Cardiac muscle cell (in vitro differentiated cells and primary cell): ENCODE measurements at regions not wholly inside any gene's neighbourhood (a gene's known extent, or its start where the extent isn't known, plus 50 kb on each side); places are given as distances from the start of the nearest gene placed in this dataset.

Experiments
- DNase-seq, 2 donors: peaks; one replicate each; pipeline versions ENCODE4 v3.0.0 to v3.0.0-alpha.2; 2010 to 2017; ENCODE audit warnings: low read depth in 1 of 2, low spot score in 1 of 2
- H3K27ac ChIP-seq: fragments of 200-600 bp; sonication (generic); 2 replicates; pipeline ENCODE4 v1.5.1; 2016
- H3K27me3 ChIP-seq: fragments of 200-600 bp; sonication (generic); 2 replicates; pipeline ENCODE4 v1.6.0; 2016; ENCODE audit warnings: control low read depth
- H3K36me3 ChIP-seq: fragments of 200-600 bp; sonication (generic); 2 replicates; pipeline ENCODE4 v1.5.1; 2016; ENCODE audit warnings: control low read depth
- H3K4me1 ChIP-seq: fragments of 200-600 bp; sonication (generic); 2 replicates; pipeline ENCODE4 v1.8.1; 2017; ENCODE audit warnings: low read depth, mild to moderate bottlenecking, mixed run types
- H3K4me3 ChIP-seq: fragments of 200-600 bp; sonication (generic); 2 replicates; pipeline ENCODE4 v1.5.1; 2016; ENCODE audit warnings: mild to moderate bottlenecking
- H3K9me3 ChIP-seq: fragments of 200-600 bp; sonication (generic); 2 replicates; pipeline ENCODE4 v1.5.1; 2017; ENCODE audit warnings: low read depth, mild to moderate bottlenecking, control low read depth
- CTCF ChIP-seq: IDR thresholded peaks from 2 replicates; pipeline ENCODE4 v1.5.1; 2012; ENCODE audit warnings: low read depth, mild to moderate bottlenecking, low read length

GRCh38 chr9:80554856-80555255 lies 983.1 kb downstream of the TLE4 start:
- no peak for TF ChIP-seq CTCF
- DNase-seq: no peak
- no peaks in the 10 kb centered on the region for H3K4me1 ChIP-seq
- H3K36me3 ChIP-seq: no peaks in the 10 kb centered on the region
- H3K4me3 ChIP-seq: no peak overlapping the region
- H3K27me3 ChIP-seq: no peaks in the 10 kb centered on the region
- H3K9me3 ChIP-seq: no peaks in the 10 kb centered on the region
- no peak overlapping the region for H3K27ac ChIP-seq

- Histone ChIP-seq H3K36me3 (no peaks in the 10 kb centered on the region), H3K27me3 (no peaks in the 10 kb centered on the region), H3K4me1 (no peaks in the 10 kb centered on the region), H3K9me3 (no peaks in the 10 kb centered on the region), H3K4me3 (no peak overlapping the region), H3K27ac (no peak overlapping the region)
- DNase-seq: no peak
- no peak for TF ChIP-seq CTCF
Observed at GRCh38 chr9:80554301-80554700, 982.5 kb downstream of the TLE4 start.

GRCh38 chr9:80552931-80553330 lies 981.2 kb downstream of the TLE4 start:
- Histone ChIP-seq H3K27ac (no peak overlapping the region), H3K4me1 (no peaks in the 10 kb centered on the region), H3K27me3 (no peaks in the 10 kb centered on the region), H3K9me3 (no peaks in the 10 kb centered on the region), H3K36me3 (no peaks in the 10 kb centered on the region), H3K4me3 (no peak overlapping the region)
- DNase-seq: peak in 1 of 2 donors; percentile 61
- TF ChIP-seq CTCF: no peak

- H3K9me3 ChIP-seq: no peaks in the 10 kb centered on the region
Observed at GRCh38 chr9:80550181-80550580, 978.4 kb downstream of the TLE4 start.

GRCh38 chr9:80547613-80548012 lies 975.8 kb downstream of the TLE4 start:
- no peak for DNase-seq
- no peak for TF ChIP-seq CTCF
- Histone ChIP-seq H3K27ac (no peak overlapping the region), H3K36me3 (no peaks in the 10 kb centered on the region), H3K9me3 (no peaks in the 10 kb centered on the region), H3K4me3 (no peak overlapping the region), H3K27me3 (no peaks in the 10 kb centered on the region), H3K4me1 (no peaks in the 10 kb centered on the region)

More at GRCh38 chr9:80550181-80550580, 978.4 kb downstream of the TLE4 start:
- Histone ChIP-seq H3K27ac (no peak overlapping the region), H3K4me3 (no peak overlapping the region), H3K36me3 (no peaks in the 10 kb centered on the region), H3K4me1 (no peaks in the 10 kb centered on the region), H3K27me3 (no peaks in the 10 kb centered on the region)
- no peak for TF ChIP-seq CTCF
- no peak for DNase-seq

GRCh38 chr9:80540387-80540786 lies 968.6 kb downstream of the TLE4 start:
- no peak overlapping the region for H3K27ac ChIP-seq
- DNase-seq: no peak
- TF ChIP-seq CTCF: no peak

More at GRCh38 chr9:80540387-80540786, 968.6 kb downstream of the TLE4 start:
- H3K9me3 ChIP-seq: no peaks in the 10 kb centered on the region
- H3K27me3 ChIP-seq: no peaks in the 10 kb centered on the region
- no peaks in the 10 kb centered on the region for H3K36me3 ChIP-seq
- H3K4me3 ChIP-seq: no peak overlapping the region
- no peaks in the 10 kb centered on the region for H3K4me1 ChIP-seq
